ENCODE measurements at regions not wholly inside any gene's neighbourhood (a gene's known extent, or its start where the extent isn't known, plus 50 kb on each side); places are given as distances from the start of the nearest gene placed in this dataset.
"Not testable (repeated sequence)": the region's sequence is repeated elsewhere in the genome, so short reads cannot be mapped to it uniquely, and the experiment has no call there.

- intact Hi-C loops (cut with DNase I), result loop anchor here (2.0 to 5.0 kb wide), 3 partner anchors 99 to 555 kb away; no protein-coding TSS in a partner anchor
- DNase-seq (ENCODE audit: low spot score), result no peak
Observed at GRCh38 chr2:235105821-235106359, 154.1 kb downstream of the SH3BP4 start.

GRCh38 chr2:235106874-235107639 lies 155.2 kb downstream of the SH3BP4 start:
- no peak for DNase-seq (ENCODE audit: low spot score)
- intact Hi-C loops (cut with DNase I), result loop anchor here (2.0 to 5.0 kb wide), 3 partner anchors 100 to 556 kb away; no protein-coding TSS in a partner anchor

GRCh38 chr2:235107640-235107951 lies 155.8 kb downstream of the SH3BP4 start:
- intact Hi-C loops (cut with DNase I), result loop anchor here (2.0 to 5.0 kb wide), 3 partner anchors 100 to 557 kb away; no protein-coding TSS in a partner anchor
- DNase-seq (ENCODE audit: low spot score), result no peak

GRCh38 chr2:235109561-235109960 lies 157.7 kb downstream of the SH3BP4 start:
- DNase-seq (ENCODE audit: low spot score), result not testable (repeated sequence)
- intact Hi-C loops (cut with DNase I), result loop anchor here (5.0 kb wide), 2 partner anchors 102 to 227 kb away; no protein-coding TSS in a partner anchor

- no peak for DNase-seq (ENCODE audit: low spot score)
- intact Hi-C loops (cut with DNase I), result loop anchor here (10.0 kb wide), 1 partner anchor 978 kb away; no protein-coding TSS in a partner anchor
Observed at GRCh38 chr2:235112365-235112764, 160.5 kb downstream of the SH3BP4 start.

- no peak for DNase-seq (ENCODE audit: low spot score)
- intact Hi-C loops (cut with DNase I), result loop anchor here (10.0 kb wide), 1 partner anchor 979 kb away; no protein-coding TSS in a partner anchor
Observed at GRCh38 chr2:235113854-235114253, 162.0 kb downstream of the SH3BP4 start.

- no peak for DNase-seq (ENCODE audit: low spot score)
- intact Hi-C loops (cut with DNase I), result loop anchor here (10.0 kb wide), 1 partner anchor 979 kb away; no protein-coding TSS in a partner anchor
Observed at GRCh38 chr2:235114286-235114685, 162.5 kb downstream of the SH3BP4 start.

- intact Hi-C loops (cut with DNase I), result loop anchor here (10.0 kb wide), 1 partner anchor 981 kb away; no protein-coding TSS in a partner anchor
- no peak for DNase-seq (ENCODE audit: low spot score)
Observed at GRCh38 chr2:235115521-235115920, 163.7 kb downstream of the SH3BP4 start.

- no peak for DNase-seq (ENCODE audit: low spot score)
- intact Hi-C loops (cut with DNase I), result loop anchor here (10.0 kb wide), 1 partner anchor 982 kb away; no protein-coding TSS in a partner anchor
Observed at GRCh38 chr2:235116885-235117492, 165.2 kb downstream of the SH3BP4 start.

GRCh38 chr2:235126768-235127167 lies 175.0 kb downstream of the SH3BP4 start:
- intact Hi-C loops (cut with DNase I), result no loop called here
- DNase-seq (ENCODE audit: low spot score), result no peak

GRCh38 chr2:235127931-235128330 lies 176.1 kb downstream of the SH3BP4 start:
- intact Hi-C loops (cut with DNase I), result no loop called here
- DNase-seq (ENCODE audit: low spot score), result no peak

- intact Hi-C loops (cut with DNase I), result loop anchor here (10.0 kb wide), 1 partner anchor 545 kb away; no protein-coding TSS in a partner anchor
- no peak for DNase-seq (ENCODE audit: low spot score)
Observed at GRCh38 chr2:235129850-235130249, 178.0 kb downstream of the SH3BP4 start.

- DNase-seq (ENCODE audit: low spot score), result no peak
- intact Hi-C loops (cut with DNase I), result loop anchor here (10.0 kb wide), 1 partner anchor 543 kb away; no protein-coding TSS in a partner anchor
Observed at GRCh38 chr2:235131334-235132305, 179.8 kb downstream of the SH3BP4 start.

GRCh38 chr2:235132651-235133050 lies 180.8 kb downstream of the SH3BP4 start:
- intact Hi-C loops (cut with DNase I), result loop anchor here (10.0 kb wide), 1 partner anchor 542 kb away; no protein-coding TSS in a partner anchor

GRCh38 chr2:235133837-235134236 lies 182.0 kb downstream of the SH3BP4 start:
- intact Hi-C loops (cut with DNase I), result loop anchor here (10.0 kb wide), 1 partner anchor 541 kb away; no protein-coding TSS in a partner anchor
- DNase-seq (ENCODE audit: low spot score), result no peak

More at GRCh38 chr2:235132651-235133050, 180.8 kb downstream of the SH3BP4 start:
- no peak for DNase-seq (ENCODE audit: low spot score)

GRCh38 chr2:235134420-235134819 lies 182.6 kb downstream of the SH3BP4 start:
- intact Hi-C loops (cut with DNase I), result loop anchor here (10.0 kb wide), 1 partner anchor 540 kb away; no protein-coding TSS in a partner anchor
- no peak for DNase-seq (ENCODE audit: low spot score)

GRCh38 chr2:235135195-235135965 lies 183.6 kb downstream of the SH3BP4 start:
- intact Hi-C loops (cut with DNase I), result loop anchor here (5.0 to 10.0 kb wide), 3 partner anchors 362 to 612 kb away; no protein-coding TSS in a partner anchor
- no peak for DNase-seq (ENCODE audit: low spot score)
